ENCODE measurements at regions not wholly inside any gene's neighbourhood (a gene's known extent, or its start where the extent isn't known, plus 50 kb on each side); places are given as distances from the start of the nearest gene placed in this dataset.

GRCh38 chr15:94600505-94600904 is 369.1 kb downstream of the MCTP2 start:
- Histone ChIP-seq H2AFZ (ENCODE audit: low read depth) (no peak overlapping the region), H3K27me3 (ENCODE audit: insufficient read depth) (no peaks in the 10 kb centered on the region), H3K4me1 (ENCODE audit: control insufficient read depth in 1 of 2, insufficient read depth in 2 of 2, low read depth in 1 of 2, low read length in 1 of 2) (no peaks in the 10 kb centered on the region; a peak in 1 of 4 replicates), H4K20me1 (ENCODE audit: insufficient read depth) (no peaks in the 10 kb centered on the region), H3K9ac (no peak overlapping the region), H3K36me3 (replicated peaks in 1 of 2; ENCODE audit: control insufficient read depth in 1 of 2, insufficient read depth in 2 of 2, low read length in 1 of 2) (no peaks in the 10 kb centered on the region), H3K9me2 (no peaks in the 10 kb centered on the region), H3K4me3 (ENCODE audit: low read depth in 2 of 2, low read length in 1 of 2) (no peak overlapping the region), H3K79me2 (ENCODE audit: insufficient read depth) (no peaks in the 10 kb centered on the region), H3K4me2 (no peak overlapping the region), H3K9me3 (no peaks in the 10 kb centered on the region), H3K27ac (ENCODE audit: low read depth in 2 of 2, low read length in 1 of 2) (no peak overlapping the region), H3F3A (replicated peaks; ENCODE audit: insufficient read depth) (no peaks in the 10 kb centered on the region)
- WGBS (ENCODE audit: low lambda C conversion rate) = 36% methylated on average over 8 of the region's 8 CpGs
- POLR2A ChIA-PET = no interaction called here
- CTCF ChIA-PET = interaction anchor here (0.6 kb wide), 1 partner anchor 23 kb away, joined by 3 read pairs; no protein-coding TSS in a partner anchor
- TF ChIP-seq JUND (IDR thresholded peaks at IDR 0.05) (no peak), SMC3 (IDR thresholded peaks at IDR 0.05; ENCODE audit: low read depth, low read length) (no peak), NFIC (IDR thresholded peaks at IDR 0.05; ENCODE audit: borderline replicate concordance) (no peak), GATA2 (CRISPR knock-in tag; IDR thresholded peaks at IDR 0.05) (peak; percentile 23; the same call in 1 of the 2 replicates), TAF1 (IDR thresholded peaks at IDR 0.05; ENCODE audit: borderline replicate concordance, low read depth, low read length) (no peak)
- DNase-seq = no peak

DNA sequence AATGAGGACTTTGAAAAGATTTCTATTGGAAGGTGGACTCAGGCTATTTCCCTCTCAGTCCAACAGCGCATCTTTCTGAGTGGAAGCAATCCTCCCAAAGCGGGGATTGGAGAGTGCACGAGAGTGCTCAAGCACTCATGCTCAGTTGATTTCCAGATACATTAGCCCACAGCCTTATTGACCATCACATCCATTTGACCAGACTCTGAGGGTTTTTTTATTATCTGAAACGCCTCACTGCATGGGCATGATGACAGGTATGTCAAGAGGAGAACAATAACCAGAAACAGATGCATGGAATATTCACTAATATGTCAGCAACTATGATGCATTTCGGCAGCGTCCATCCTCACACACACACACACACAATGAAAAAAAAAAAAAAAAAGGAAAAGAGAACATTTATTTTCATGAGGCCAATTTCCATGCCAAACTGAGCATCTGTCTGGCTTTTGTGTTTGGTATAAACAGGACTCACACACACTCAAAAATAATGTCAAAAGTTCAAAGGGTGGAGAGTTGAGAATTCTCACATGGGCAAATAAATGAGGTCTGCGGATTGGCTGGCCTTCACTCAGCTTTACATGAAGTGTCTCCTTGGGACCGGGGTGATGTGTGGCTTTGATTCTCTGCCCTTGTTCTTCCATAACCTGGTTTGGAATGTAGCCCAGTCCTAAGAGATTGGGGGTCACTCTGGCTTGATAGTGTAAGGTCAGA is 371.6 kb downstream of the MCTP2 start:
- Histone ChIP-seq H4K20me1 (ENCODE audit: insufficient read depth) (no peaks in the 10 kb centered on the region), H2AFZ (ENCODE audit: low read depth) (no peak overlapping the region), H3K9ac (no peak overlapping the region), H3F3A (replicated peaks; ENCODE audit: insufficient read depth) (no peaks in the 10 kb centered on the region), H3K27ac (ENCODE audit: low read depth in 2 of 2, low read length in 1 of 2) (no peak overlapping the region), H3K4me3 (ENCODE audit: low read depth in 2 of 2, low read length in 1 of 2) (no peak overlapping the region), H3K27me3 (ENCODE audit: insufficient read depth) (no peaks in the 10 kb centered on the region), H3K79me2 (ENCODE audit: insufficient read depth) (no peaks in the 10 kb centered on the region), H3K9me2 (no peaks in the 10 kb centered on the region), H3K4me2 (no peak overlapping the region), H3K36me3 (replicated peaks in 1 of 2; ENCODE audit: control insufficient read depth in 1 of 2, insufficient read depth in 2 of 2, low read length in 1 of 2) (no peaks in the 10 kb centered on the region), H3K4me1 (ENCODE audit: control insufficient read depth in 1 of 2, insufficient read depth in 2 of 2, low read depth in 1 of 2, low read length in 1 of 2) (no peaks in the 10 kb centered on the region; a peak in 2 of 4 replicates), H3K9me3 (no peaks in the 10 kb centered on the region)
- WGBS (ENCODE audit: low lambda C conversion rate) = 27% methylated on average over 8 of the region's 8 CpGs
- ChIA-PET POLR2A (no interaction called here), CTCF (no interaction called here)
- TF ChIP-seq RAD21 (IDR thresholded peaks at IDR 0.05; ENCODE audit: low read length) (no peak), SIN3A (IDR thresholded peaks at IDR 0.05; ENCODE audit: borderline replicate concordance, low read depth, low read length) (no peak), ELF1 (IDR thresholded peaks at IDR 0.05) (no peak), MEF2A (IDR thresholded peaks at IDR 0.05; ENCODE audit: borderline replicate concordance, low read depth) (no peak), MXI1 (IDR thresholded peaks at IDR 0.05; ENCODE audit: low read depth, low read length) (no peak), NFIC (IDR thresholded peaks at IDR 0.05; ENCODE audit: borderline replicate concordance) (no peak), POLR2AphosphoS5 (IDR thresholded peaks at IDR 0.05; ENCODE audit: low read depth, low read length) (no peak), TCF12 (IDR thresholded peaks at IDR 0.05) (no peak), GABPA (IDR thresholded peaks at IDR 0.05; ENCODE audit: low read depth) (no peak)
- TF ChIP-seq, protein P1, sequence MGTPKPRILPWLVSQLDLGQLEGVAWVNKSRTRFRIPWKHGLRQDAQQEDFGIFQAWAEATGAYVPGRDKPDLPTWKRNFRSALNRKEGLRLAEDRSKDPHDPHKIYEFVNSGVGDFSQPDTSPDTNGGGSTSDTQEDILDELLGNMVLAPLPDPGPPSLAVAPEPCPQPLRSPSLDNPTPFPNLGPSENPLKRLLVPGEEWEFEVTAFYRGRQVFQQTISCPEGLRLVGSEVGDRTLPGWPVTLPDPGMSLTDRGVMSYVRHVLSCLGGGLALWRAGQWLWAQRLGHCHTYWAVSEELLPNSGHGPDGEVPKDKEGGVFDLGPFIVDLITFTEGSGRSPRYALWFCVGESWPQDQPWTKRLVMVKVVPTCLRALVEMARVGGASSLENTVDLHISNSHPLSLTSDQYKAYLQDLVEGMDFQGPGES (IDR thresholded peaks at IDR 0.05; ENCODE audit: low read depth, low read length) = no peak
- TF ChIP-seq, protein P2, sequence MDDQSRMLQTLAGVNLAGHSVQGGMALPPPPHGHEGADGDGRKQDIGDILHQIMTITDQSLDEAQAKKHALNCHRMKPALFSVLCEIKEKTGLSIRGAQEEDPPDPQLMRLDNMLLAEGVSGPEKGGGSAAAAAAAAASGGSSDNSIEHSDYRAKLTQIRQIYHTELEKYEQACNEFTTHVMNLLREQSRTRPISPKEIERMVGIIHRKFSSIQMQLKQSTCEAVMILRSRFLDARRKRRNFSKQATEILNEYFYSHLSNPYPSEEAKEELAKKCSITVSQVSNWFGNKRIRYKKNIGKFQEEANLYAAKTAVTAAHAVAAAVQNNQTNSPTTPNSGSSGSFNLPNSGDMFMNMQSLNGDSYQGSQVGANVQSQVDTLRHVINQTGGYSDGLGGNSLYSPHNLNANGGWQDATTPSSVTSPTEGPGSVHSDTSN (IDR thresholded peaks at IDR 0.05) = no peak
- TF ChIP-seq, protein P3, sequence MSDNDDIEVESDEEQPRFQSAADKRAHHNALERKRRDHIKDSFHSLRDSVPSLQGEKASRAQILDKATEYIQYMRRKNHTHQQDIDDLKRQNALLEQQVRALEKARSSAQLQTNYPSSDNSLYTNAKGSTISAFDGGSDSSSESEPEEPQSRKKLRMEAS (IDR thresholded peaks at IDR 0.05; ENCODE audit: low read depth) = no peak
- TF ChIP-seq, protein P4, sequence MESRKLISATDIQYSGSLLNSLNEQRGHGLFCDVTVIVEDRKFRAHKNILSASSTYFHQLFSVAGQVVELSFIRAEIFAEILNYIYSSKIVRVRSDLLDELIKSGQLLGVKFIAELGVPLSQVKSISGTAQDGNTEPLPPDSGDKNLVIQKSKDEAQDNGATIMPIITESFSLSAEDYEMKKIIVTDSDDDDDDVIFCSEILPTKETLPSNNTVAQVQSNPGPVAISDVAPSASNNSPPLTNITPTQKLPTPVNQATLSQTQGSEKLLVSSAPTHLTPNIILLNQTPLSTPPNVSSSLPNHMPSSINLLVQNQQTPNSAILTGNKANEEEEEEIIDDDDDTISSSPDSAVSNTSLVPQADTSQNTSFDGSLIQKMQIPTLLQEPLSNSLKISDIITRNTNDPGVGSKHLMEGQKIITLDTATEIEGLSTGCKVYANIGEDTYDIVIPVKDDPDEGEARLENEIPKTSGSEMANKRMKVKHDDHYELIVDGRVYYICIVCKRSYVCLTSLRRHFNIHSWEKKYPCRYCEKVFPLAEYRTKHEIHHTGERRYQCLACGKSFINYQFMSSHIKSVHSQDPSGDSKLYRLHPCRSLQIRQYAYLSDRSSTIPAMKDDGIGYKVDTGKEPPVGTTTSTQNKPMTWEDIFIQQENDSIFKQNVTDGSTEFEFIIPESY (IDR thresholded peaks at IDR 0.05; ENCODE audit: borderline replicate concordance, low read depth) = no peak
- DNase-seq = no peak
